AG04449 (cell line): ENCODE measurements at regions not wholly inside any gene's neighbourhood (a gene's known extent, or its start where the extent isn't known, plus 50 kb on each side); places are given as distances from the start of the nearest gene placed in this dataset.

ENCODE experiments used
- CTCF ChIA-PET: fragments of 350-600 bp; formaldehyde crosslinking; extraction: SDS; loops from one replicate; lab custom pipeline; 2021; ENCODE audit warnings: antibody characterized with exemption; lab: Yijun Ruan, JAX
- POLR2A ChIA-PET: fragments of 400-600, 350-600 bp; formaldehyde crosslinking; extraction: SDS; loops from one replicate; lab custom pipeline; 2020; ENCODE audit warnings: antibody characterized with exemption, inconsistent platforms; lab: Yijun Ruan, JAX
- DNase-seq: peaks from one replicate; pipeline ENCODE4 v3.0.0-alpha.2; 2010; ENCODE audit warnings: low read depth, low spot score
- H3K4me3 ChIP-seq: 2 replicates; pipeline ENCODE4 v1.5.1; 2011; ENCODE audit warnings: low read depth, mild to moderate bottlenecking, control low read depth, low read length
- TF ChIP-seq, protein P1 (sequence below): IDR thresholded peaks from one replicate; pipeline ENCODE4 v1.5.1; 2011; ENCODE audit warnings: mild to moderate bottlenecking, moderate library complexity, low read length, control low read depth, inconsistent platforms; ENCODE audit not compliant: insufficient read depth; ENCODE audit errors: missing control alignments

DNA sequence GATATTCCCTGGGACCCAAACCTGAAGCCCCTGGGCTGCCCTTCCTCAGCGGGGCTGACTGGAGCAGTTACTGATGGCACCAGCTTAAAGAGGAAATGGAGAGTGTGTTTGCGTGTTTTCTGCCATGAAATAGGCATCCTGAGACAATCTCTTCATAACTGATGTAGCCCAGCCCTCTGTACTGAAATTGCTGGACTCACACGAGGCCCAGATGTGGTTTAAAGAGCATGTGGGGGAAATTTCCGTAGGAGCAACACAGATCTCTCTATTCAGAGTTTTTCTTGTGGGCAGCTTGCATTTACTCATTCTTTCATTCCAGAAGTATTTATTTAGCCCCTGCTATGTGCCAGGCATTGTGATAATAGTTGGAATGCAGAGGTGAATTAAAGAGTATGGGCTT is 782.1 kb upstream of the TBX3 start:
- H3K4me3 ChIP-seq, result no peak overlapping the region
- DNase-seq, result no peak
- POLR2A ChIA-PET, result no interaction called here
- CTCF ChIA-PET, result no interaction called here
- TF ChIP-seq, protein P1, sequence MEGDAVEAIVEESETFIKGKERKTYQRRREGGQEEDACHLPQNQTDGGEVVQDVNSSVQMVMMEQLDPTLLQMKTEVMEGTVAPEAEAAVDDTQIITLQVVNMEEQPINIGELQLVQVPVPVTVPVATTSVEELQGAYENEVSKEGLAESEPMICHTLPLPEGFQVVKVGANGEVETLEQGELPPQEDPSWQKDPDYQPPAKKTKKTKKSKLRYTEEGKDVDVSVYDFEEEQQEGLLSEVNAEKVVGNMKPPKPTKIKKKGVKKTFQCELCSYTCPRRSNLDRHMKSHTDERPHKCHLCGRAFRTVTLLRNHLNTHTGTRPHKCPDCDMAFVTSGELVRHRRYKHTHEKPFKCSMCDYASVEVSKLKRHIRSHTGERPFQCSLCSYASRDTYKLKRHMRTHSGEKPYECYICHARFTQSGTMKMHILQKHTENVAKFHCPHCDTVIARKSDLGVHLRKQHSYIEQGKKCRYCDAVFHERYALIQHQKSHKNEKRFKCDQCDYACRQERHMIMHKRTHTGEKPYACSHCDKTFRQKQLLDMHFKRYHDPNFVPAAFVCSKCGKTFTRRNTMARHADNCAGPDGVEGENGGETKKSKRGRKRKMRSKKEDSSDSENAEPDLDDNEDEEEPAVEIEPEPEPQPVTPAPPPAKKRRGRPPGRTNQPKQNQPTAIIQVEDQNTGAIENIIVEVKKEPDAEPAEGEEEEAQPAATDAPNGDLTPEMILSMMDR, result no peak

DNA sequence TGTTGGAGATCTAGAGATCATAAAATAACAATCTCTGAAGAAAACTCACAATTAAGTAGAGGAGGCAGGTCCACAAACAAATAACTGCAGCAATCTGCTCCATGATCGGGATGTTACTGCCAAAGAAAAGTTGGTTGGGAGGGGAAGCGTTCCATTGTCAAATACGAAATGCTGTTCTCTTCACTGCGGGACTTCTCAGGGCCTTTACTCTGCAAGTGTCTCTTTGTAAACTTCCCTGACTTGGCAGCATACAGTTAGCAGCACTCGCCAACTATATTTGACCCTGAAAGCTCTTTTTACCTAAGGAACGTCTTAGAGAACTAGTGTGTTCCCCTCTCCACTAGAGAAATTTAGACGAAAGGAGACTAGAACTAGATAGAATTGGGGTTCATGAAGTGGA is 780.7 kb upstream of the TBX3 start:
- ChIA-PET POLR2A (no interaction called here), CTCF (no interaction called here)
- no peak for DNase-seq
- TF ChIP-seq, protein P1, result no peak
- H3K4me3 ChIP-seq, result no peak overlapping the region

DNA sequence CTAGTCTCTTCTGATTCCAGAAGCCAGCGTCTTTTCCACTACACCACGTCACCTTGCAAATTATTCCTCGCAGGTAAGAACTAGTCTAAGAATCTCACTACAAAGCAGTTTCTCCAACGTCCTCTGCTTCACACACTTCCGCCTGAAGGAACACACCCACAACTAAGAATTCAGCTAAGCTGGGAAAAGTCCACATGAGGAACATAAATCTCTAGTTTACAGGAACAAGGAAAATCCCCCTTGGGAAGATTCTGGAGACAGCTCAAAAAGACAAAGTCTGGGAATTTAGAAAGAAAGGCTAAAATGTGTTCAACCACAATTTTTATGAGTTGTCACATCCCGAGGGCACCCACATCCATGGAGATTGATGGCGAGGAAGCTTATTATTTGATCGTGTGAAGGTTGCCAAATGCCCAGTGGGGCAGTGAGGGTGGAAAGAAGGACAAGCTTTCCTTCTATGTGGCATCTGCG is 780.2 kb upstream of the TBX3 start:
- TF ChIP-seq, protein P1, result no peak
- CTCF ChIA-PET, result interaction anchor here (1.0 kb wide), 1 partner anchor 18 kb away, joined by 3 read pairs; no protein-coding TSS in a partner anchor
- POLR2A ChIA-PET, result no interaction called here
- H3K4me3 ChIP-seq, result no peak overlapping the region
- no peak for DNase-seq

GRCh38 chr12:115461401-115461800 is 777.4 kb upstream of the TBX3 start:
- ChIA-PET POLR2A (no interaction called here), CTCF (no interaction called here)
- TF ChIP-seq, protein P1, result no peak
- H3K4me3 ChIP-seq, result no peak overlapping the region
- no peak for DNase-seq

DNA sequence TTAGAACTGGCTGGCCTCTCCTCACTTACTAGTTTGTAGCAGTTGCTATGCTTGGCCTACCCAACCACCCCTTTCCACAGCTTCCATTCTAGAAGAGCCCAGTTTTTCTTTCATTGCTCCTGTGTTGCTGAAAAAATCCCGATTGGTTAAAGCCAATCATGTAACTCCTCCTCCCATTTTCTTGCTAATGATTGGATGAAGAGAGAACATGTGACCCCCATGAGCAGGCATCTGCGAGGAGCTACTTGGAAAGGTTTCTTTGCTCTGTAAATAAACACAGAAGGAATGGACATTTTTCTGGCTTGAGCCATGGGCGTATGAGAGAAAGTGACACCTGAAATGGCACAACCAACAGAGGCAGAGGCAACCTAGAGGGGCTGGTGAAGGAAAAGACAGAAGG is 773.8 kb upstream of the TBX3 start:
- no peak overlapping the region for H3K4me3 ChIP-seq
- ChIA-PET POLR2A (no interaction called here), CTCF (interaction anchor here (0.9 to 5.3 kb wide), 3 partner anchors 11 to 37 kb away, joined by 3 to 23 read pairs (median 3); no protein-coding TSS in a partner anchor)
- no peak for DNase-seq
- TF ChIP-seq, protein P1, result no peak

GRCh38 chr12:115456946-115457689 is 773.1 kb upstream of the TBX3 start:
- TF ChIP-seq, protein P1, result no peak
- no peak overlapping the region for H3K4me3 ChIP-seq
- POLR2A ChIA-PET, result no interaction called here
- CTCF ChIA-PET, result interaction anchor here (0.9 to 5.3 kb wide), 3 partner anchors 11 to 37 kb away, joined by 3 to 23 read pairs (median 3); no protein-coding TSS in a partner anchor
- DNase-seq, result no peak
